ENCODE measurements at regions not wholly inside any gene's neighbourhood (a gene's known extent, or its start where the extent isn't known, plus 50 kb on each side); places are given as distances from the start of the nearest gene placed in this dataset.

DNA sequence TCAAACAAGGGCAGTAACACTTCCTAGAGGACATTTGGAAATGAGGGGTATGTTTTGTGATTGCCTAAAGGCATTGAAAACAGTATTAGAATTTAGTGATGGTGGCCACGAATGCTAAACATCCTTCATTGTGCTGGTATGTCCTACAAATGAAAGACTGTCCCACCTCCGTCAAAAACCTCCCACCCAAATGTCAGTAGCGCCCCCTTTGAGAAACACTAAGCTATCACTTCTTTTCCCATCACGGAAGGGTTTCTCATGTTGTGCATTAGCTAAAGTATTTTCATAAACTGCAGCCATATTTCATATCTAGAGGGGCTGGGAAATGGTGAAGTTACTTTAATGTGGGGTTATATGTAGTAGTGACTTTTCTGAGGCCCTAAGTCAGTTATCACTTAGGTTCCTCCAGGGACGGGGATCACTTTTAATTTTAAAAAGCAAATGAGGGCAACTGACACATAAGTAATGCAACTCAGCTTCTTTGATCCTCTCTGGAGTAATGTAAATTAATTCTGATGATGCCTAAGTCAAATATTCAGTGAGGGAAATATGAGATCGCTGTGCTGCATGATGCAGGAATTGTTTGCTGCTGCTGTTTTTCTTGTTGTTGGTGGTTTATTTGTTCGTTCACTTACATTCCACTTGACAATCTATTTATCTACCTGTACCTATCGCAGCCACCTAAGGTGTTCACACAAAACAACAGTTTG lies 1403.4 kb upstream of the TENM4 start:
- DNase-seq (ENCODE audit: low spot score) = no peak
- no peak overlapping the region for H3K4me2 ChIP-seq
- H3K4me1 ChIP-seq (ENCODE audit: insufficient read depth) = no peaks in the 10 kb centered on the region
- no peaks in the 10 kb centered on the region for H3K9me3 ChIP-seq (ENCODE audit: low read depth)
- H4K20me1 ChIP-seq (ENCODE audit: insufficient read depth, poor library complexity, severe bottlenecking) = no peaks in the 10 kb centered on the region
- H3K27ac ChIP-seq = no peak overlapping the region
- H3K4me3 ChIP-seq = no peak overlapping the region
- H3K9me2 ChIP-seq (replicated peaks; ENCODE audit: insufficient read depth) = no peaks in the 10 kb centered on the region
- H3K36me3 ChIP-seq (replicated peaks; ENCODE audit: insufficient read depth, low read depth) = no peaks in the 10 kb centered on the region
- TF ChIP-seq, protein P1, sequence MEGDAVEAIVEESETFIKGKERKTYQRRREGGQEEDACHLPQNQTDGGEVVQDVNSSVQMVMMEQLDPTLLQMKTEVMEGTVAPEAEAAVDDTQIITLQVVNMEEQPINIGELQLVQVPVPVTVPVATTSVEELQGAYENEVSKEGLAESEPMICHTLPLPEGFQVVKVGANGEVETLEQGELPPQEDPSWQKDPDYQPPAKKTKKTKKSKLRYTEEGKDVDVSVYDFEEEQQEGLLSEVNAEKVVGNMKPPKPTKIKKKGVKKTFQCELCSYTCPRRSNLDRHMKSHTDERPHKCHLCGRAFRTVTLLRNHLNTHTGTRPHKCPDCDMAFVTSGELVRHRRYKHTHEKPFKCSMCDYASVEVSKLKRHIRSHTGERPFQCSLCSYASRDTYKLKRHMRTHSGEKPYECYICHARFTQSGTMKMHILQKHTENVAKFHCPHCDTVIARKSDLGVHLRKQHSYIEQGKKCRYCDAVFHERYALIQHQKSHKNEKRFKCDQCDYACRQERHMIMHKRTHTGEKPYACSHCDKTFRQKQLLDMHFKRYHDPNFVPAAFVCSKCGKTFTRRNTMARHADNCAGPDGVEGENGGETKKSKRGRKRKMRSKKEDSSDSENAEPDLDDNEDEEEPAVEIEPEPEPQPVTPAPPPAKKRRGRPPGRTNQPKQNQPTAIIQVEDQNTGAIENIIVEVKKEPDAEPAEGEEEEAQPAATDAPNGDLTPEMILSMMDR (IDR thresholded peaks at IDR 0.05; ENCODE audit: poor library complexity) = no peak
- no peak for TF ChIP-seq EZH2phosphoT487 (IDR thresholded peaks at IDR 0.05; ENCODE audit: low read depth, severe bottlenecking, unreplicated experiment)
- TF ChIP-seq EZH2 (IDR thresholded peaks at IDR 0.05; ENCODE audit: borderline replicate concordance) = no peak
- no peak overlapping the region for H2AFZ ChIP-seq
- WGBS (ENCODE audit: low lambda C conversion rate, missing lambda C conversion rate) = 85% methylated on average over 8 of the region's 8 CpGs
- H3K27me3 ChIP-seq = no peaks in the 10 kb centered on the region
- H3K79me2 ChIP-seq = no peaks in the 10 kb centered on the region

DNA sequence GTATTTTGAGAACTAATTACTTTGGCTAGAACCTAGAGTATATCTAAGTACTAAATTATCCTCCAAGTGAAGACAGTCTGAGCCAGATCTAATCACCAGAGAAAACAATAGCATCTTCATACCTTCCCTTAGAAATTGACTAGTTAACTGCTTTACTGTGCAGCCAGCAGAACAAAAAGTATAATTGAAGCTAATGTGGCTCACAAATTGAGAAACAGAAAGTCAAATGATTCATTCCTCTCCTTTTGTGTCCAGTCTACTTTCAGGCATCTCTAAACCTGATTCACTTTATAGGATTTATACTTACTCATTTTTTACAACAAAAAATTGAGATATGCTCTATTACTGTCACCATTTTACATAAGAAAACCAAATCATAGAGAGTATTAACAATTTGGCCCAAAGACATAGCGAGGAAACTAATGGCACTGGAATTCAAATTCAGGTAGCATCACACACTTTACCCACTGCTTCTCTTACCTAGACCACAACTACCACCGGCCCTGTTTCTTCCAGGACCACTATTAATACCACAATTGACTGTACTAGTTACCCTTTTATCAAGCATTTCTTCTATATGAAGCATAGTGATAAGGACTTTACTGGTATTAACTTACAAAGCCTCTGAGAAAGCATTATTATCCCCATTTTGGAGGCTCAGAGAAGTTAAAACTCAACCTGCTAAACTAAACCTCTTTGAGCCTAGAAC lies 1402.6 kb upstream of the TENM4 start:
- no peaks in the 10 kb centered on the region for H3K27me3 ChIP-seq
- no peak for DNase-seq (ENCODE audit: low spot score)
- H3K4me3 ChIP-seq = no peak overlapping the region
- H3K79me2 ChIP-seq = no peaks in the 10 kb centered on the region
- H3K27ac ChIP-seq = no peak overlapping the region
- H3K9me2 ChIP-seq (replicated peaks; ENCODE audit: insufficient read depth) = no peaks in the 10 kb centered on the region
- H2AFZ ChIP-seq = no peak overlapping the region
- H3K4me1 ChIP-seq (ENCODE audit: insufficient read depth) = no peaks in the 10 kb centered on the region
- H3K36me3 ChIP-seq (replicated peaks; ENCODE audit: insufficient read depth, low read depth) = no peaks in the 10 kb centered on the region
- no peaks in the 10 kb centered on the region for H4K20me1 ChIP-seq (ENCODE audit: insufficient read depth, poor library complexity, severe bottlenecking)
- H3K9me3 ChIP-seq (ENCODE audit: low read depth) = no peaks in the 10 kb centered on the region
- WGBS (ENCODE audit: low lambda C conversion rate, missing lambda C conversion rate) = 96% methylated on average over 2 of the region's 2 CpGs
- no peak overlapping the region for H3K4me2 ChIP-seq
- TF ChIP-seq EZH2 (IDR thresholded peaks at IDR 0.05; ENCODE audit: borderline replicate concordance) (no peak), EZH2phosphoT487 (IDR thresholded peaks at IDR 0.05; ENCODE audit: low read depth, severe bottlenecking, unreplicated experiment) (no peak)
- TF ChIP-seq, protein P1 (IDR thresholded peaks at IDR 0.05; ENCODE audit: poor library complexity) = no peak

DNA sequence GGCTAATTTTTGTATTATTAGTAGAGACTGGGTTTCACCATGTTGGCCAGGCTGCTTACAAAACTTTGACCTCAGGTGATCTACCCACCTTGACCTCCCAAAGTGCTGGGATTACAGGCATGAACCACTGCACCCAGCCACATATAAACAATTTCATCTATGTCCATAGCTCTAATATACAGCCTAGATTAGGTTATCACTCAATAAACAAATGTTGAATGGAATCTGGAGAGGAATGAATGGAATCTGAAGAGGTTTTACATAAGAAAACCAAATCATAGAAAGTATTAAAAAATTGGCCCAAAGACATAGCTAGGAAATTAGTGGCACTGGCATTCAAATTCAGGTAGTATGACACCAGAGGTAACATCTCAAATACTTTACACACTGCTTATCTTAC lies 1401.4 kb upstream of the TENM4 start:
- Histone ChIP-seq H2AFZ (no peak overlapping the region), H3K27ac (no peak overlapping the region), H3K4me2 (no peak overlapping the region), H3K9me3 (ENCODE audit: low read depth) (no peaks in the 10 kb centered on the region), H3K36me3 (replicated peaks; ENCODE audit: insufficient read depth, low read depth) (no peaks in the 10 kb centered on the region), H4K20me1 (ENCODE audit: insufficient read depth, poor library complexity, severe bottlenecking) (no peaks in the 10 kb centered on the region), H3K27me3 (no peaks in the 10 kb centered on the region), H3K4me1 (ENCODE audit: insufficient read depth) (no peaks in the 10 kb centered on the region), H3K4me3 (no peak overlapping the region), H3K9me2 (replicated peaks; ENCODE audit: insufficient read depth) (no peaks in the 10 kb centered on the region), H3K79me2 (no peaks in the 10 kb centered on the region)
- no peak for DNase-seq (ENCODE audit: low spot score)
- TF ChIP-seq, protein P1 (IDR thresholded peaks at IDR 0.05; ENCODE audit: poor library complexity) = no peak
- TF ChIP-seq EZH2 (IDR thresholded peaks at IDR 0.05; ENCODE audit: borderline replicate concordance) (no peak), EZH2phosphoT487 (IDR thresholded peaks at IDR 0.05; ENCODE audit: low read depth, severe bottlenecking, unreplicated experiment) (no peak)
